Bone marrow (tissue), 2 donors: ENCODE measurements at regions not wholly inside any gene's neighbourhood (a gene's known extent, or its start where the extent isn't known, plus 50 kb on each side); places are given as distances from the start of the nearest gene placed in this dataset.

Experiments used
- DNase-seq, 2 donors: peaks; one replicate each; lab custom pipeline; 2025; lab: John Stamatoyannopoulos, UW

GRCh38 chr17:73694491-73694890, 50.2 kb upstream of the SDK2 start:
- no peak for DNase-seq

- no peak for DNase-seq
Observed at GRCh38 chr17:73695035-73695738, 50.9 kb upstream of the SDK2 start.

GRCh38 chr17:73696251-73696650, 52.0 kb upstream of the SDK2 start:
- DNase-seq = no peak

- no peak for DNase-seq
Observed at GRCh38 chr17:73697872-73698271, 53.6 kb upstream of the SDK2 start.

GRCh38 chr17:73698966-73699365, 54.7 kb upstream of the SDK2 start:
- no peak for DNase-seq

GRCh38 chr17:73701701-73702100, 57.5 kb upstream of the SDK2 start:
- DNase-seq = no peak

- no peak for DNase-seq
Observed at GRCh38 chr17:73703192-73703591, 58.9 kb upstream of the SDK2 start.

GRCh38 chr17:73703917-73704316, 59.7 kb upstream of the SDK2 start:
- DNase-seq = no peak

GRCh38 chr17:73705594-73705993, 61.3 kb upstream of the SDK2 start:
- no peak for DNase-seq

GRCh38 chr17:73706428-73706827, 62.2 kb upstream of the SDK2 start:
- no peak for DNase-seq

GRCh38 chr17:73706858-73707257, 62.6 kb upstream of the SDK2 start:
- DNase-seq = no peak

GRCh38 chr17:73707358-73707757, 63.1 kb upstream of the SDK2 start:
- no peak for DNase-seq

GRCh38 chr17:73710095-73710592, 65.9 kb upstream of the SDK2 start:
- DNase-seq = peak; percentile 10 to 18

- no peak for DNase-seq
Observed at GRCh38 chr17:73711184-73711583, 66.9 kb upstream of the SDK2 start.

GRCh38 chr17:73711916-73712315, 67.7 kb upstream of the SDK2 start:
- no peak for DNase-seq

GRCh38 chr17:73713136-73713535, 68.9 kb upstream of the SDK2 start:
- no peak for DNase-seq

GRCh38 chr17:73715769-73716168, 71.5 kb upstream of the SDK2 start:
- DNase-seq = no peak

GRCh38 chr17:73717690-73718089, 73.4 kb upstream of the SDK2 start:
- no peak for DNase-seq

- no peak for DNase-seq
Observed at GRCh38 chr17:73718362-73718761, 74.1 kb upstream of the SDK2 start.

GRCh38 chr17:73718912-73719311, 74.7 kb upstream of the SDK2 start:
- no peak for DNase-seq

GRCh38 chr17:73719588-73720071, 75.4 kb upstream of the SDK2 start:
- no peak for DNase-seq

GRCh38 chr17:73720187-73720834, 76.1 kb upstream of the SDK2 start:
- DNase-seq = no peak

- DNase-seq = no peak
Observed at GRCh38 chr17:73722165-73722564, 77.9 kb upstream of the SDK2 start.

GRCh38 chr17:73723317-73723716, 79.1 kb upstream of the SDK2 start:
- DNase-seq = no peak
